T-helper 2 cell treated with Interferon-gamma antibody and Interleukin-4, amounts not matched to agents 5 μg/mL and 100 μg/mL, for 36 hours (primary cell): ENCODE measurements at regions not wholly inside any gene's neighbourhood (a gene's known extent, or its start where the extent isn't known, plus 50 kb on each side); places are given as distances from the start of the nearest gene placed in this dataset.

ENCODE experiments used
- DNase-seq: peaks from one replicate; pipeline ENCODE4 v3.0.0; 2021; ENCODE audit warnings: low spot score
- H3K27ac Mint-ChIP-seq: one replicate; pipeline ENCODE4 v1.8.0; 2021; ENCODE audit warnings: mild to moderate bottlenecking, mixed read lengths
- H3K27me3 Mint-ChIP-seq: one replicate; pipeline ENCODE4 v1.8.0; 2021; ENCODE audit warnings: low read depth, mixed read lengths
- H3K36me3 Mint-ChIP-seq: one replicate; pipeline ENCODE4 v1.8.0; 2021; ENCODE audit warnings: low read depth, mixed read lengths
- H3K4me1 Mint-ChIP-seq: one replicate; pipeline ENCODE4 v1.8.0; 2021; ENCODE audit warnings: low read depth, mixed read lengths
- H3K4me3 Mint-ChIP-seq: one replicate; pipeline ENCODE4 v1.8.0; 2022; ENCODE audit warnings: mild to moderate bottlenecking, moderate library complexity, mixed read lengths
- H3K9me3 Mint-ChIP-seq: one replicate; pipeline ENCODE4 v1.8.0; 2021; ENCODE audit warnings: mixed read lengths

- Mint-ChIP-seq H3K4me3 (no peak overlapping the region), H3K36me3 (no peaks in the 10 kb centered on the region), H3K4me1 (no peaks in the 10 kb centered on the region), H3K27me3 (no peaks in the 10 kb centered on the region), H3K27ac (no peak overlapping the region), H3K9me3 (no peaks in the 10 kb centered on the region)
- DNase-seq: no peak
Observed at GRCh38 chr2:126834006-126834659, 64.6 kb upstream of the TEX51 start.

- no peaks in the 10 kb centered on the region for H3K4me1 Mint-ChIP-seq
- no peaks in the 10 kb centered on the region for H3K27me3 Mint-ChIP-seq
- H3K27ac Mint-ChIP-seq: no peak overlapping the region
Observed at GRCh38 chr2:126835261-126835660, 63.4 kb upstream of the TEX51 start.

GRCh38 chr2:126835831-126836230 is 62.9 kb upstream of the TEX51 start:
- no peak overlapping the region for H3K27ac Mint-ChIP-seq
- no peaks in the 10 kb centered on the region for H3K36me3 Mint-ChIP-seq
- H3K4me3 Mint-ChIP-seq: no peak overlapping the region
- no peaks in the 10 kb centered on the region for H3K4me1 Mint-ChIP-seq
- H3K9me3 Mint-ChIP-seq: no peaks in the 10 kb centered on the region
- no peaks in the 10 kb centered on the region for H3K27me3 Mint-ChIP-seq
- DNase-seq: no peak

More at GRCh38 chr2:126835261-126835660, 63.4 kb upstream of the TEX51 start:
- Mint-ChIP-seq H3K4me3 (no peak overlapping the region), H3K36me3 (no peaks in the 10 kb centered on the region), H3K9me3 (no peaks in the 10 kb centered on the region)
- DNase-seq: no peak

- H3K36me3 Mint-ChIP-seq: no peaks in the 10 kb centered on the region
- no peaks in the 10 kb centered on the region for H3K27me3 Mint-ChIP-seq
- no peak overlapping the region for H3K27ac Mint-ChIP-seq
- H3K4me3 Mint-ChIP-seq: no peak overlapping the region
- no peaks in the 10 kb centered on the region for H3K4me1 Mint-ChIP-seq
- no peak for DNase-seq
- H3K9me3 Mint-ChIP-seq: no peaks in the 10 kb centered on the region
Observed at GRCh38 chr2:126836761-126837679, 61.7 kb upstream of the TEX51 start.

- H3K27ac Mint-ChIP-seq: no peak overlapping the region
- no peak overlapping the region for H3K4me3 Mint-ChIP-seq
- H3K9me3 Mint-ChIP-seq: no peaks in the 10 kb centered on the region
- DNase-seq: no peak
- no peaks in the 10 kb centered on the region for H3K36me3 Mint-ChIP-seq
- no peaks in the 10 kb centered on the region for H3K4me1 Mint-ChIP-seq
- H3K27me3 Mint-ChIP-seq: no peaks in the 10 kb centered on the region
Observed at GRCh38 chr2:126837966-126838715, 60.5 kb upstream of the TEX51 start.

- H3K4me1 Mint-ChIP-seq: no peaks in the 10 kb centered on the region
- H3K36me3 Mint-ChIP-seq: no peaks in the 10 kb centered on the region
- no peak overlapping the region for H3K4me3 Mint-ChIP-seq
- no peaks in the 10 kb centered on the region for H3K9me3 Mint-ChIP-seq
- DNase-seq: no peak
- H3K27ac Mint-ChIP-seq: no peak overlapping the region
- no peaks in the 10 kb centered on the region for H3K27me3 Mint-ChIP-seq
Observed at GRCh38 chr2:126838716-126838985, 60.0 kb upstream of the TEX51 start.

- DNase-seq: no peak
- H3K4me1 Mint-ChIP-seq: no peaks in the 10 kb centered on the region
- H3K9me3 Mint-ChIP-seq: no peaks in the 10 kb centered on the region
- no peaks in the 10 kb centered on the region for H3K36me3 Mint-ChIP-seq
- H3K27me3 Mint-ChIP-seq: no peaks in the 10 kb centered on the region
- no peak overlapping the region for H3K4me3 Mint-ChIP-seq
- H3K27ac Mint-ChIP-seq: no peak overlapping the region
Observed at GRCh38 chr2:126839796-126840195, 58.9 kb upstream of the TEX51 start.

- Mint-ChIP-seq H3K4me1 (no peaks in the 10 kb centered on the region), H3K9me3 (no peaks in the 10 kb centered on the region), H3K27me3 (peaks cover 5% of the 10 kb centered on the region), H3K4me3 (no peak overlapping the region), H3K36me3 (no peaks in the 10 kb centered on the region), H3K27ac (no peak overlapping the region)
- no peak for DNase-seq
Observed at GRCh38 chr2:126843081-126843480, 55.6 kb upstream of the TEX51 start.

- H3K27ac Mint-ChIP-seq: no peak overlapping the region
- peaks cover 5% of the 10 kb centered on the region for H3K27me3 Mint-ChIP-seq
- no peak for DNase-seq
- no peaks in the 10 kb centered on the region for H3K36me3 Mint-ChIP-seq
- H3K9me3 Mint-ChIP-seq: no peaks in the 10 kb centered on the region
- H3K4me3 Mint-ChIP-seq: no peak overlapping the region
- H3K4me1 Mint-ChIP-seq: no peaks in the 10 kb centered on the region
Observed at GRCh38 chr2:126846241-126846640, 52.4 kb upstream of the TEX51 start.
